ENCODE measurements at regions not wholly inside any gene's neighbourhood (a gene's known extent, or its start where the extent isn't known, plus 50 kb on each side); places are given as distances from the start of the nearest gene placed in this dataset.

DNA sequence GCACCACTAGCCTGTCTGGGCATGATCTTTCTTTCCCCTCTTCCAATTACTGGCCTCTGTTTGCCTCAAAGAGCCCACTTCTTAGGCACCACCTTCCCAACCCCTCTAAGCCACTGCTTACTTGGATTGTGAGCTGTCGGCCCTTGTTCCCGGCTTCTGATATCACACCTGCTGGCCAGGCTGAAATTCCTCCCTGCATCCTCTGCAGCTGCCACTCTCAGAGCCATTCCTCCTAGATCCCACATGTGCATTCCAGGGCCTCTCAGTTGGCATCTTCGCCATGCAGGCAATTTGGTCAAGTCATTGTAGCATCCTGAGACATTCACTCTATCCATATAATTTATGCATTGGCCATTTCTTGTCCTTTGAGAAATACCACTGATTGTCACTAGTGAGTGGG, 135.9 kb downstream of the OLIG3 start:
- DNase-seq: peak in 1 of 10 donors; percentile 64
- intact Hi-C loops (cut with DNase I): no loop called here

DNA sequence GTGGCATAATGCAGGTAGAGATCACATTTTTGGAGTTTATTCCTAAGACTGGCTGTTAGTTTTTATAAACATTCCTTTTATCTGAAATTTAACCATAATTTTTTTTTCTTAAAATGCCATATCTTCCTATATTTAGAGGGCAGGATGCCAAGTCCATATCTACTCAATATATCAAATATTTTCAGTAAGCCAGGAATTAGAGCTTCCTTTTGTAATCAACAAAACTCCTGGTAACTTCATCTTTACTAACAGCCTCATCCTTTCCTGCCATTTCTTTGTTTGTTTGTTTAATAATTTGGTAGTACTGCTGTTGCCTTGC, 136.3 kb downstream of the OLIG3 start:
- intact Hi-C loops (cut with DNase I): no loop called here
- DNase-seq: no peak

DNA sequence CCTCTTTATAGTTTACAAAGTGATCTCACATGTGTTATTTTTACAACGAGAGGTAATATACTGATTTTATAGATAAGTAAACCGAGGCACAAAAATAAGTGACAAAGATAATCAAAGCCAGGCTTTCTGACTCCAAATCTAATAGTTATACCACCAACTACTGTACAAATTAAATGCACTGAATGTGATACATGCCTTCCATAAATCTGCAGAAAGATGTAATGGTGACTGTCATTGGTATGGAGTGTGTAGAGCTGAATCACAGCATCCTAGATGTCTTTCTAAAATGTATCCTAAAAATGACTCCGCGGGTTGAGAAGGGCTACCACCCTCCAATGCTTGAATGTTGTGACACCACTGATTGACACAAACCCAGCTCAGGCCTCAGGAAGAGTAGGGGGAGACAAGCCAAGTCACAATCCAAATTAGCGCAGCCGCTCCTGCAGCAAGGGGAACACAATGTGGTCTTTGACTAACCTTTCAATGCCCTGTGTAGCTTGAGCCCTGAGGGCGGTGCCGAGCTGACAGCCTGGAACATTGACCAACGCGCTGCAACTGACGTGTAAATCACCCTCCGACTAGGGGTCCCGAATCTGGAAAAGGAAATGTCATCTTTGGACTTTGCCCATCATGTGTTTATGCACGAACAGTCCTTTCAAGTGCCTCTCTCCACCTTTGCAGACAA, 136.8 kb downstream of the OLIG3 start:
- intact Hi-C loops (cut with DNase I): no loop called here
- DNase-seq: peak in 2 of 10 donors; percentile 52 to 79

DNA sequence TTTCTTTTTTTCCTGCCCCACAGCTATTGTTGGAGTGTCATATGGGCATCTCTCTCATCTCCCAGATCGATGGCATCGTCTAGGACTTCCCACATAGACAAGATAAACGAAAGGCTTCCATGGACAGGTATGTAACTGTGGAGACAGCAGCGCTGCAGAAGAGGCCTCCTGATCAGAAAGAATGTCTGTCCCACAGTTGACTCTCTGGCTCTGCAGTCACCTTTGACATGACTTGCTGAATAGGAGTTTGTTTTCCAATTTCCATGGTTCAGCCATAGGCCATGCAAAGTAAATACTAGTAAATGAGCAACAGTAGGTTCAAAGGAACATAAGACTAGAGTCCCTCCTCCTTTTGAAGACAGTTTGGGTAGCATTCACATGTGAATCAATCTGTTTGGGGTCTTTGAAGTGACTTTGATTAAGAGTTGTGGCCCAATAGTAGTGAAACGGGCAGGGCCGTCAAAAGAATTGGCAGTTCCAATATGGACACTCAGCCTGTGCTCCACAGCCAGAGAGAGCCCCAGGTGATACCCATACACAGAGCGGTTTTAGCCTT, 134.7 kb upstream of the IFNGR1 start:
- no peak for DNase-seq
- intact Hi-C loops (cut with DNase I): no loop called here

DNA sequence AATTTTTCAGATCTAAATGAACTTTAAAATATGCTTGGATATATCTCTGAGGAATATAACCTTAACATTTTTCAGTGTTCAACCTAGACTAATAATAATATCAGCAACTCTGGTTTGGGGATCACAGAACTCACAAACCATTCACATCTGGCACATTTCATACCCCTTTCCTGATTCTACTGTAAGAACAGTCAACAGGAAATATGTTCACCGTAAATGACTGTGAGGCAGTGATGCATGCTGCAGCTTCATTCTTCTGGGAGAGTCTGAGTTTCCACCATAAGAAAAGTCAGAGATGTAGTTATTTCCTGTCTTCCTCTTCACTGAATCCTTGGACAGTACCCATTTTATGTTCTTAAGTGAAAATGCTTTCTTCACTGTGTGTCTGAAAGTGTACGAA, 134.2 kb upstream of the IFNGR1 start:
- no peak for DNase-seq
- intact Hi-C loops (cut with DNase I): no loop called here

DNA sequence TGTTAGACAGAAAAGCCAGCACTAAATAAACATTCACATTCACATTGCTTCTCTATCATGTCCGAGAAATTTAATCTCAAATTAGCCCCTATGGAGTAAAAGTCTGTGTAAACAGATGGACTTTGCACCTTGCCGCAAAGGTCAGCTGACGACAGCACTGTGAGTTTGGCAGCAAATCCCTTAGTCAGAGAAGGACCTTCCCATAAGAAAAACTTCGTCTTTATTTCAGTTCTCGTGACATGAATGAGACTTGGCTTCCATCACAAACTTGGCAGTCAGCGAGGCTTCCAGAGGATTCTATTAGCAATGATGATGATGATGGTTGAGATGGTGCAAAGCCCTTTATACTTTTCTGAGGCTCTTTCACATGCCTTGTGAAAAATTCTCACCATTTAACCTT, 133.7 kb upstream of the IFNGR1 start:
- no peak for DNase-seq
- intact Hi-C loops (cut with DNase I): no loop called here

DNA sequence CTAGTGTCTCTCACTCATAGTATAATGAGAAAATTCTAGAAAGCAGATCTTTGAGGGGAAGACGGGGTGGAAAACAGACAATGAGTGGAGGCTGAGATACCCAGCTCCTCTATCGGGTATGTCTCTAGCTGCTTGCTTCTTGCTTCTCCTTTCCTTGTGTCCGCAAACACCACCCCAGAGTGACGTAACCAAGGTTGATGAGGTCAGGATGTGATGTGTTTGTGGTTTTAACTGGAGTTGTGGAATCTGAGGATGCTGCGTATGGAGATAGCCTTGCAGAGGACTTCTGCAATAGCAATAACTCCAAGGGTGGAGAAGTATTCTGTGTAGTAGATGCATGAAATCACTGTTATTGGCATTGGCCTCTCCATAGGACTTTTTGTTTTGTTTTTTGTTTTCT, 132.7 kb upstream of the IFNGR1 start:
- intact Hi-C loops (cut with DNase I): no loop called here
- no peak for DNase-seq

DNA sequence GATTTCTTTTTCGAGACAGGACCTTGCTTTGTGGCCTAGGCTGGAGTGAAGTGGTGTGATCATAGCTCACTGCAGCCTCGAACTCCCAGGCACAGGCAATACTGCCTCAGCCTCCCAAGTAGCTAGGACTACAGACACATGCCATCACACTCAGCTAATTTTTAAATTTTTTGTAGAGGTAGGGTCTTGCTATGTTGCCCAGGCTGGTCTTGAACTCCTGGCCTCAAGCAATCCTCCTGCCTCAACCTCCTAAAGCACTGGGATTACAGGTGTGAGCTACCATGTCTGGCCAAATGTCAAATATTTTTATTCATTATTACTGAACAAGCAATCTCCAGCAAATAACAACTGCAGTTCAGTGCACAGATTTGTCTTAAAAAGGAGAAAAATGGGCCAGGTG, 131.7 kb upstream of the IFNGR1 start:
- intact Hi-C loops (cut with DNase I): no loop called here
- DNase-seq: no peak

DNA sequence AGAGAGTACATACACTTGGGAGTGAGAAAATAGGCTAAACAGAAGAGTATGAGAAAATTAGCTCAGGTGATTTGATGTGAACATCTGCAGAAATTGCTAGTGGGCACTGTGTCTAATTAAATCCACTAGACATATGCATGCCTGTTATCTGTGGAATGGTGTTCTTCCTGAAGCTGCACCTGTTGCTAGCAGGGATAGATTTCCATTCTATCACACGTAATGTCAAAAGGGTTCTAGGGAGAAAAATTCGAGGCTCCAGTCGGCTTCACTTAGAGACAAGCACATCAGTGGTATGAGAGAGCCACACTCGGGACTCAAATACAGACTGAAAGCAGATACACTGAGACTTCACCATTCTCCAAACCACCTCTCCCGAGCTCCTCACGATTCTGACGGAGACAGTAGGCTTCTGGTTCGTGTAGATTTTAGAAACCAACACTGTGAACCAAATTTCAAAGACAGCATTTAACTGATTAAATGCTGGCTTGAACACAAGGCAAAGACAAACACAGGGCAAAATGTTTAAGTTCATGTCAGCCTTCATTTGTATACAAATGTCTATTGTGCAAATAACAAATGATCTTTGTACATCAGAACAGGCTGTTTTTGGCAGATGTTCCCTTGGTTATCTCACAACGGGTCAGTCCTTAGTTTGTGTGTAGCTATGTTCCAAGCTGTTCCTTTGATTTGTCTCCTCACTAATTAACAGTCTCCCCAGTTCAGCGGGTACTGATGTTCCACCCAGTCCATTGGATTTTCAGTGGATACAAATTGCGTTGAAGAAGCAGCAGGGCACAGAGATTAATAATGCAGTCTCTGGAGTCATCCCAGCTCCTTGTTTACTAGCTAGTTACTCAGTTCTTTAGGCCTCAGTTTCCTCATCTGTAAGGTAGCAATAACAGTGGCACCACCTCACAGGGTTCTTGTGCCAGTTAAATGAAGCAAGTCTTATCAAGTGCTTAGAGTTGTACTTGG, 131.0 kb upstream of the IFNGR1 start:
- no peak for DNase-seq
- intact Hi-C loops (cut with DNase I): no loop called here

DNA sequence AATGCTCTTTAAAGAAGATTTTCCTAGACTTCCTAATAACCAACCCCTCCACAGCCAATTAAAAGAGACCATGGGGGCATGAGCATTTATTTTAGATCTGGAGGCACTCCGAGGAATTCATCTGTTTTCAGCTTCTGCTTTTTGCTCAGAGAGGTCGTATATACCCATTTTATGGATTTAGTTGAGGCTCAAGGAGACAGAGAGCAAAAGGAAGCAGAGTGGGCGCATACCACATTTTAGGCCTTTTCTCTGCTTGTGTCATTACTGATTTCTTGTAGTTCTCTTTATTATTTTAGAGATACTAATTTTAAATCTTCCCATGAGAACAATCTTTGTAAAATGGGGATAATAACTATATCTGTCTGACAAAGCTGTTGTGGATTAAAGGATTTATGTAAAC, 129.6 kb upstream of the IFNGR1 start:
- intact Hi-C loops (cut with DNase I): no loop called here
- no peak for DNase-seq

DNA sequence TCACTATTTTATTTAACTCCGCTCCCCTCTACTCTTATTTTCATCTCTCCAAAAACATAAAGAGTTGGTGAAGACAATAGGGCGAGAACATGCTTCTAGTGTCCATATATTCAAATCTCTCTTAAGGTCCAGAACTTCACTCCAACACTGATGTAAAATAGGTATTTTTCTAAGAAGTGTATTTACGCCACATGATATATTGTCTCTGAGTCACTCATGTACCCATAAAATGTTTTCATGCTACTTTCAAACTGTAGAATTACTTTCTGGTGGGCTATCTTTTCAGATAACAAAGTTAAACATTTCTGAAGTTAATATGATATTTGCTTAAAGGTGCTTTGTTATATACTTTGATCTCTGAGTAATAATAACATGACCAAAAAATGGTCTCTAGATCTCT, 124.1 kb upstream of the IFNGR1 start:
- intact Hi-C loops (cut with DNase I): loop anchor here (2.0 kb wide), 1 partner anchor 72 kb away; no protein-coding TSS in a partner anchor
- no peak for DNase-seq

DNA sequence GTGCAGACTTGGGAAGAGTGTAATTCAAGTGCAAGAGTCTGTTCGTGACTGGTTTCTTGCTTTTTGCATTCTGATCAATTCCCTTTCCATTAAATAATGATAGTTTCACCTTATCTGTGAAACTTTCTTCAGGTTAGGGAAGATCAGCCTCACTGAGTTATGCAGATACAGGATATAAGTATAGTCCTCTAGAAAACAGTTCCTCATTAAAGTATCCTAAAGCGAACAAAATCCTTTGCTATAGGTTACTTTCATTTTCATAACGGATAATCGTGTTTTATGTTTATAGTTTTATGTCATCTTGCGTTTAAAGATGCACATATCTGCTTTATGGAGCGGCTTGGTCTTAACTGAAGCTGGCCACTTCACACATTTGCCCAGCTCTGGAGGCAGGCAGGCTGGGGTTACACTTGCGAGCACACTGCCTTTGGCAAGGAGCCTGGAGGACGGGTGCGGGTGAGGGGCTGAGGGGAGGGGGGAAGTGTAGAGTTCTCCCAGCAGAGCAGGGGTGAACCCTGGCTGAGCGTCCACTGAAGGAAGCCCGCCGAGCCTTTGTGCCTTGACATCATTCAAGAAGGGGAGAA, 123.5 kb upstream of the IFNGR1 start:
- intact Hi-C loops (cut with DNase I): loop anchor here (2.0 kb wide), 1 partner anchor 72 kb away; no protein-coding TSS in a partner anchor
- peak in 7 of 10 donors; percentile 23 to 88 (median 64) for DNase-seq

DNA sequence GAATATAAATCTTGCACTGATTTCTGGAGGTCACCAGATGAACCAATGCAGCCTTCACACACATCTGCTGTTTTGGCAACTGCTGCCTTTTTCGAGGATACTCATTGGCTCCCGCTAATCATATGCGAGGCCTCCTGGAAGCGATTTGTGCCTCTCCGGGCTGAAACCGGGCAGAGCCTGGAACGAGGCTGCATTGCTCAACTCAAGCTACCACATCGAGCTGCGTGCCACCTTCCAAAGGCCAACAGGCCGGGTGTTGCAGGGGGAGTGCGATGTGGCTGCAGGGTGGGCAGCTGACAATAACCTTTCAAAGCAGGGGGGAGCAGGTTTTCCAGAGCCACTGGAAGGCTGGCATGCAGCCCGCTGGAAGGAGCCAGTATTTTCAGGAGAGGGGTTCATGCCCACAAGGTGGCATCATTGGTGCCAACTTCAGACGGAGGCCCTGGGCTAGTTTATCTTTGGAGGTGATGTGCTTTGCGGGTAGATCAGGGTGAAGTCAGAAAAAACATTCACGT, 122.6 kb upstream of the IFNGR1 start:
- peak; percentile 36 to 94 (median 66) for DNase-seq
- intact Hi-C loops (cut with DNase I): loop anchor here (2.0 kb wide), 1 partner anchor 73 kb away; no protein-coding TSS in a partner anchor

DNA sequence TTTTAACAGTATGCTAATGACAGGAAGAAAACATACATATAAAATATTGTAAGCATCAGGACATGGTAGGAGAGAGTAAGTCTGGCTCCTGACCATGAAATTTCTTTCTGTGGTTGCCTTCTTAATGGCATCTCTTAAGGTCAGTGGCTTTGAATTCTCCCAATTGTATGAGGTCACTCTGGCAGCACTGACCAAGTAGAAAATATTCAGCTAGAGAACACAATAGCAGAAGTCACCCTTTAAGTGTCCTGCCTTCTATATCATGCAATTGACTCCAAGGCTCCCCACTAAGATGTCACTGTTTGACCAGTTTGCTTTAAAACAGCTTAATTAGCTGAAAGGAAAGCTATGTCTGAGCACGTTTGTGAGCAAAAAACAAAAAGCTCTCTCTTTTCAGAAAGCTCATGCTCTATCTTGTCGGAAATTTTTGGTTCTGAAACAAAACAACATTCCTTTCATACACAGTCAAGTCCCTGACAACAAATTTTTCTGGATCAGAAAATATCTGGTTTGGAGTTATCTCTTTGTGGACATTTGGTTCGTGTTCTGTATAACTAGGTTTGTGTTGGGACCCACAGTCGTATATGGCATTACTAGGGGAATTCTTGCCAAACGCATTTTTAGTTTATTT, 120.9 kb upstream of the IFNGR1 start:
- no peak for DNase-seq
- intact Hi-C loops (cut with DNase I): no loop called here

DNA sequence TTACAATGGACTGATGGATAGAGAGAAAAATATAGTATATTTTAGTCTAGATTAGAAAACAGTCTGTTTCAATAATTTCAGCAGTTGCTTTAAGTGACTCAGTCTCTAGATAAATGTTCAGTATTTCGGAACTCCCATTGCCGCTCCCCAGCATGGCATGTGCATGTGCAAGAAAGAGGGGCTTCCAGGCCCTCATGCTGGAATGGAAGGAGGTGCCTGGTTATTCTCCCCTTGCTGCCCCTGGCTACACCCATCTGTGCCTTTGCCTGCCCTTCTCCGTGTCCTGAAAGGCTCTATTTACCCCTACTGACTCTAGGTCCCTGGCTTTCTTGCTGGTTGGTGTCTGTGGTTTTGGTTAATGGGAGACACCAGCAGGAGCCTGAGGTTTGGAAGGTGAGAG, 115.7 kb upstream of the IFNGR1 start:
- no peak for DNase-seq
- intact Hi-C loops (cut with DNase I): no loop called here

DNA sequence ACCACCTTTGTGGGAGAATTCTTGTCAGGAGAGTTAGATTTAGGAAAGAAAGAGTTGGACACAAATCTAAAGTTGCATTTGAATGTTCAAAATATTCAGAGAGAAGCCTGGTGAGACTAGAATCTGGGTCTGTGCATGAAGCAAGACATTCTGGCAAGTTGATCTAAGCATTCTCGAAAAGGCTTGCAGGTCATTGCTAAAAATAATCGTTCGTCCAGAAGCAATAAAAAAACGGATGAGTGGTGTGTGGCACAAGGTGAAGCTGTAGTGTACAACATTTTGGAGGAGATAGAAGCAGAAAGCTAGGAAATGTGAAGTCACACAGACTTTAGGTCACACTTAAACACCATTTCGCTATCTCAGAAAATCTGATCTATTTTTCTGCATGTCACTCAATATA, 114.9 kb upstream of the IFNGR1 start:
- intact Hi-C loops (cut with DNase I): no loop called here
- no peak for DNase-seq

DNA sequence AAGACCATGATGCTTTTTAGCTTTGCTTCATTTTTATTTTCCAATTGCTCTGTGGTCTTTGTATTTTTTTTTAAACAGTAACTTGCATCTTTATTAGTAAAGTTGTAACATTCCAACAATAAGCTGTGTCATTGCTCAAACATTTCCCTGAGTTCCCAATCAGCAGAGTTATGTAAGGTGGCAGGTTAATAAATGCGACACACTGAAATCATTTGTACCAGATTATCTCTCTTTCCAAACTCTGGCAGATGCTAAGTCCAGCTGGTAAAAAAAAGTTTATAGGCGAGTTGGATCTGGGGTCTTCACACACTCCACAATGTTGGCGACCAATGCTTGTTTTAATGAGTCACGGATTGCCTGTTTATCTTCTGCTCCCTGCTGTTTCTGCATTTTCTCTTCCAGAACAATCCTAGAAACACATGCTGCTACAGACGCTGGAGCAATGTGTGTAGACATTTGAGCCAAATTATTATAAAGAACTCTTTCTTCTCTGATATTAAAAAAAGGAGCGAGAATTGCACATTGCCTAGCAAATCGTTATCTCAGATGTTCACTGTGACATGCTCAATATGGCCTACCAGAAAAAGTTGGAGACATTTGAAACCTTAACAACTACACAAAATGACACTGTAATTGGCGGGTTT, 113.6 kb upstream of the IFNGR1 start:
- intact Hi-C loops (cut with DNase I): no loop called here
- no peak for DNase-seq

DNA sequence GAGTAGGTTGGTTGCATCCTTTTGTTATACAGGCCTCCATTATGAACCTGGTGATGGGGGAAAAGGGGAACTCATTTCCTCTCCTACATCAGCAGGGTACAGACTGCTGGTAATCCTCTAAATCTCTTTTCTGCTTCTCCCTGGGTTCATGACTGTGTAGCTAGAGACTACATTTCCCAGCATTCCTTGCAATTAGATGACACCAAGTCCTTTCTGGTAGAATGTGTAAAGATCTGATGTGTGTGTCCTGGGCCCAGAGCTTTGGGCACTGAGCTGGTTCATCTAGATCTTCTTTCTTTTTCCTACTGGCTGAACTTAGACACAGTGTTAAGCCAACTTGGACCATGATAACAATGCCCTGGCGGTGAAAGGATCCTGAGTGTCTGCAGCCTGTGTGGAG, 104.7 kb upstream of the IFNGR1 start:
- intact Hi-C loops (cut with DNase I): no loop called here
- no peak for DNase-seq

DNA sequence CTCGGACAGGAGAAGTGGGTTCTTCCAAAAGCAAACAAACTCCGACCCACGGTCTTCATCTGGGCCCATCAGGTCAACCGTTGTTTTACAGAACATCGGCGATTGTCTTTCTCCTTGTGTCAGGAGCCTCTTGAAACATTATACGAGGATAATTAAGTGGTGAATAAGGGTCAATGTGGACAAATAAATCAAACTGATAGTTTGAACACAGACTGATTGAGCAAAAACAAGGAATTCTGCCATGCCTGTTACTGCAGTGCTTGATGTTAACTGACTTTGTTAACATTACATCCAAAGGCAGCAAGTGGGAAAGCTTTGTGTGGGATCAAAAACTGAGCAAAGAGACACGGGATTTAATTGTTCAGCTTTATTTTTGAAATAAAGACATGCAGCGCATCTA, 101.1 kb upstream of the IFNGR1 start:
- DNase-seq: no peak
- intact Hi-C loops (cut with DNase I): no loop called here

DNA sequence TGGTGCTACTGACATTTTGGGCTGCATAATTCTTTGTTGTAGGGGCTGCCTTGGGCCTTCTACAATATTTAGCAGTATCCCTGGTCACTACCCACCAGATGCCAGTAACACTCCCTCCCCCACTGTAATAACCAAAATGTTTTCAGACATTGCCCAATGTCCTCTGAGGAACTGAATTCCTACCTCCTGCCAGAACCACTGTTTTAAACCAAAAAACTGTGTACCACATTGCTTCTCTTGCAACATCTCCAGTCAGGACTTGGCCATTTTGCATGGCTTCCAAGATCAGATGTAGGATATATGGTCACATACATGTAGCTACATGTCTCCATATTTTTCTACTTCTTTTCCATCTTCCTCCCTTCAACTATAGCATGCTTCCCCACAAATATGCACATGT, 97.4 kb upstream of the IFNGR1 start:
- intact Hi-C loops (cut with DNase I): no loop called here
- DNase-seq: no peak

Measured in posterior cingulate gyrus (tissue), 11 donors.